ENCODE measurements at regions not wholly inside any gene's neighbourhood (a gene's known extent, or its start where the extent isn't known, plus 50 kb on each side); places are given as distances from the start of the nearest gene placed in this dataset.

DNA sequence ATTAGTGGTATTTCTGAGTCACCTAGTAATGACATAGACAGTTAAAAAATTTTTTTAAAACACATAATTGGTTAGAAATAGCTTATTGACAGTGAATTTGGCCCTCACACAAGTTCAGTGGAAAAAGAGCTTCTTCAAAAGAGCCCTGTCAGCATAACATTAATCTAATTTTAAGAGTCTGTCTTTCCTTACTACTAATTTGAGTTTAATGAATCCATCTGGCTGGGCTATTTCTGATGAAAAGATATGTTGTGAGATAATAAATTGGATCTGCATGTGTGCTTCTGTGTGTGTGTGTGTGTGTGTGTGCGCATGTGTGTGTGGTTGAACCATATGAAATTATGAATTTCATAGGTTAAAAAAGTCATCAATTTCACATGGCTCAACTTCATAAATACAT is 1045.2 kb downstream of the FLRT2 start:
- WGBS (ENCODE audit: insufficient coverage): no CpG with 5 or more reads among the region's 1 CpG
- peaks cover 0 to 2% of the 10 kb centered on the region in 2 donors for H3K9me3 Mint-ChIP-seq
- H3K4me1 Mint-ChIP-seq: no peaks in the 10 kb centered on the region
- H3K27ac Mint-ChIP-seq: no peak overlapping the region
- ATAC-seq: no peak
- no peaks in the 10 kb centered on the region for H3K27me3 Mint-ChIP-seq (ENCODE audit: low read depth in 2 of 2)
- intact Hi-C loops (cut with micrococcal nuclease): no loop called here
- no peak for TF ChIP-seq CTCF (IDR thresholded peaks at IDR 0.05)
- no peaks in the 10 kb centered on the region for H3K36me3 Mint-ChIP-seq
- DNase-seq: no peak
- no peaks in the 10 kb centered on the region for H3K27me3 ChIP-seq (ENCODE audit: control insufficient read depth, insufficient read depth, low read length)
- H3K4me3 ChIP-seq (ENCODE audit: low read length): no peak overlapping the region
- H3K9me3 ChIP-seq (ENCODE audit: control insufficient read depth, insufficient read depth, low read length): no peaks in the 10 kb centered on the region
- no peaks in the 10 kb centered on the region for H3K4me1 ChIP-seq (ENCODE audit: control insufficient read depth, insufficient read depth, low read length)
- H3K4me3 Mint-ChIP-seq: no peak overlapping the region
- no peak overlapping the region for H3K27ac ChIP-seq (ENCODE audit: low read length)
- H3K36me3 ChIP-seq (ENCODE audit: control insufficient read depth, insufficient read depth, low read length): no peaks in the 10 kb centered on the region

DNA sequence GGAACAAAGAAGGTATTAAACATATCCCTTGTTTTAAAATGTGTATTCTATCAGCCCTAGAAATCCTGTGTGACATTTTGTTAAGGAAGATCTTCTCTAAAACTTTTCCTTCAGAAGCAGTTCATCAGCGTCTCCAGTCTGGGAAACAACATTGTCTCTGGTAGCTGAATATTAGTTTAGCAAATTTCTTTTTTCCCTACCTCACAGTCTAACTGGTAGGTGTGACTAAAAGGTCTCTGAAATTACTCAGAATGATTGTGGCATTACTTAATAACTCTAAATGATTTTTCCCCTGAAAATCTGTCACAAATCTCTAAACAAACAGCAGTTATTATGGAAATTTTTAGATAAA is 1044.8 kb downstream of the FLRT2 start:
- peaks cover 0 to 2% of the 10 kb centered on the region in 2 donors for H3K9me3 Mint-ChIP-seq
- no peak for TF ChIP-seq CTCF (IDR thresholded peaks at IDR 0.05)
- H3K27ac ChIP-seq (ENCODE audit: low read length): no peak overlapping the region
- no peak overlapping the region for H3K27ac Mint-ChIP-seq
- no peaks in the 10 kb centered on the region for H3K36me3 ChIP-seq (ENCODE audit: control insufficient read depth, insufficient read depth, low read length)
- H3K4me3 Mint-ChIP-seq: no peak overlapping the region
- no peak for ATAC-seq
- no peaks in the 10 kb centered on the region for H3K9me3 ChIP-seq (ENCODE audit: control insufficient read depth, insufficient read depth, low read length)
- H3K4me1 Mint-ChIP-seq: no peaks in the 10 kb centered on the region
- H3K36me3 Mint-ChIP-seq: no peaks in the 10 kb centered on the region
- no peaks in the 10 kb centered on the region for H3K27me3 Mint-ChIP-seq (ENCODE audit: low read depth in 2 of 2)
- intact Hi-C loops (cut with micrococcal nuclease): no loop called here
- H3K4me3 ChIP-seq (ENCODE audit: low read length): no peak overlapping the region
- DNase-seq: no peak
- no CpG with 5 or more reads among the region's 1 CpG for WGBS (ENCODE audit: insufficient coverage)
- no peaks in the 10 kb centered on the region for H3K27me3 ChIP-seq (ENCODE audit: control insufficient read depth, insufficient read depth, low read length)
- H3K4me1 ChIP-seq (ENCODE audit: control insufficient read depth, insufficient read depth, low read length): no peaks in the 10 kb centered on the region

GRCh38 chr14:86574051-86574777 is 1044.3 kb downstream of the FLRT2 start:
- Histone ChIP-seq H3K36me3 (ENCODE audit: control insufficient read depth, insufficient read depth, low read length) (no peaks in the 10 kb centered on the region), H3K4me3 (ENCODE audit: low read length) (no peak overlapping the region), H3K9me3 (ENCODE audit: control insufficient read depth, insufficient read depth, low read length) (no peaks in the 10 kb centered on the region), H3K27ac (ENCODE audit: low read length) (no peak overlapping the region), H3K27me3 (ENCODE audit: control insufficient read depth, insufficient read depth, low read length) (no peaks in the 10 kb centered on the region), H3K4me1 (ENCODE audit: control insufficient read depth, insufficient read depth, low read length) (no peaks in the 10 kb centered on the region)
- intact Hi-C loops (cut with micrococcal nuclease): no loop called here
- Mint-ChIP-seq H3K36me3 (no peaks in the 10 kb centered on the region), H3K27ac (no peak overlapping the region), H3K27me3 (ENCODE audit: low read depth in 2 of 2) (no peaks in the 10 kb centered on the region), H3K4me1 (no peaks in the 10 kb centered on the region), H3K9me3 (peaks cover 0 to 2% of the 10 kb centered on the region in 2 donors), H3K4me3 (no peak overlapping the region)
- 92% methylated on average over 9 of the region's 10 CpGs for WGBS (ENCODE audit: insufficient coverage)
- DNase-seq (no peak), ATAC-seq (no peak)
- TF ChIP-seq CTCF (IDR thresholded peaks at IDR 0.05): no peak

- Histone ChIP-seq H3K9me3 (ENCODE audit: control insufficient read depth, insufficient read depth, low read length) (no peaks in the 10 kb centered on the region), H3K4me1 (ENCODE audit: control insufficient read depth, insufficient read depth, low read length) (no peaks in the 10 kb centered on the region), H3K27ac (ENCODE audit: low read length) (no peak overlapping the region), H3K36me3 (ENCODE audit: control insufficient read depth, insufficient read depth, low read length) (no peaks in the 10 kb centered on the region), H3K27me3 (ENCODE audit: control insufficient read depth, insufficient read depth, low read length) (no peaks in the 10 kb centered on the region), H3K4me3 (ENCODE audit: low read length) (no peak overlapping the region)
- TF ChIP-seq CTCF (IDR thresholded peaks at IDR 0.05): no peak
- no peak for DNase-seq
- H3K9me3 Mint-ChIP-seq: peaks cover 0 to 2% of the 10 kb centered on the region in 2 donors
- no peak overlapping the region for H3K4me3 Mint-ChIP-seq
- intact Hi-C loops (cut with micrococcal nuclease): no loop called here
- ATAC-seq: no peak
- no peak overlapping the region for H3K27ac Mint-ChIP-seq
- no peaks in the 10 kb centered on the region for H3K4me1 Mint-ChIP-seq
- H3K36me3 Mint-ChIP-seq: no peaks in the 10 kb centered on the region
- no peaks in the 10 kb centered on the region for H3K27me3 Mint-ChIP-seq (ENCODE audit: low read depth in 2 of 2)
Observed at GRCh38 chr14:86570371-86570770, 1040.4 kb downstream of the FLRT2 start.
